H1 (cell line): ENCODE measurements at regions not wholly inside any gene's neighbourhood (a gene's known extent, or its start where the extent isn't known, plus 50 kb on each side); places are given as distances from the start of the nearest gene placed in this dataset.

Experiments used
- CTCF ChIA-PET: fragments of 300-600 bp; sonication (Branson Sonifier 250); formaldehyde crosslinking; loops from one replicate; lab custom pipeline; 2021; ENCODE audit not compliant: partially characterized antibody; lab: Charles Lee
- POLR2A ChIA-PET: fragments of 300-600 bp; sonication (Branson Sonifier 250); formaldehyde crosslinking; loops from one replicate; lab custom pipeline; 2021; ENCODE audit warnings: inconsistent platforms; ENCODE audit not compliant: partially characterized antibody; lab: Charles Lee
- DNase-seq, 2 experiments: peaks; one replicate each; pipeline versions ENCODE4 v3.0.0 to v3.0.0-alpha.2; 2010 to 2022; ENCODE audit warnings: low spot score in 2 of 2, low read depth in 1 of 2, mixed read lengths in 1 of 2
- FAIRE-seq: peaks from 2 replicates; lab custom pipeline; 2011; peaks lifted over from hg19 to GRCh38; lab: Jason Lieb, UNC
- H2AFZ ChIP-seq: 2 replicates; pipeline ENCODE4 v1.8.1; 2012; ENCODE audit warnings: low read length, inconsistent platforms
- H2AK5ac ChIP-seq: 2 replicates; pipeline ENCODE4 v1.6.1; 2013; ENCODE audit warnings: low read depth, low read length
- H2BK120ac ChIP-seq: replicated peaks from 2 replicates; pipeline ENCODE3; 2013; ENCODE audit warnings: low read depth, low read length, inconsistent platforms
- H2BK12ac ChIP-seq: 2 replicates; pipeline ENCODE4 v1.6.1; 2013; ENCODE audit warnings: low read depth, low read length
- H2BK15ac ChIP-seq: 2 replicates; pipeline ENCODE4 v1.6.1; 2013; ENCODE audit warnings: low read length
- H2BK20ac ChIP-seq: 2 replicates; pipeline ENCODE4 v1.6.1; 2013; ENCODE audit warnings: low read length
- H2BK5ac ChIP-seq: 2 replicates; pipeline ENCODE4 v1.6.1; 2013; ENCODE audit warnings: low read depth, low read length
- H3K14ac ChIP-seq: 2 replicates; pipeline ENCODE4 v1.6.1; 2013; ENCODE audit warnings: inconsistent platforms; ENCODE audit not compliant: insufficient read length
- H3K18ac ChIP-seq: 2 replicates; pipeline ENCODE4 v1.6.1; 2013; ENCODE audit warnings: low read length; ENCODE audit errors: extremely low read depth
- H3K23ac ChIP-seq: 2 replicates; pipeline ENCODE4 v1.6.1; 2013; ENCODE audit warnings: inconsistent platforms; ENCODE audit not compliant: insufficient read length
- H3K23me2 ChIP-seq: 2 replicates; pipeline ENCODE4 v1.6.1; 2013; ENCODE audit warnings: low read depth, low read length
- H3K27ac ChIP-seq: 2 replicates; pipeline ENCODE4 v1.6.1; 2011; ENCODE audit warnings: low read depth, low read length, inconsistent platforms
- H3K27me3 ChIP-seq, 4 experiments: replicated peaks in 1 of 4; 1 replicate in 1 of 4; 2 replicates in 3 of 4; pipeline versions ENCODE4 v1.6.1 to v1.8.1; 2011 to 2013; ENCODE audit warnings: low read length in 3 of 4, mild to moderate bottlenecking in 3 of 4, inconsistent platforms in 2 of 4, mixed read lengths in 2 of 4, moderate library complexity in 1 of 4; ENCODE audit not compliant: control insufficient read depth in 3 of 4, insufficient read depth in 3 of 4; ENCODE audit errors: extremely low read depth in 1 of 4
- H3K36me3 ChIP-seq, 4 experiments: 2 replicates each; pipeline versions ENCODE4 v1.6.1 to v1.8.1; 2011 to 2013; ENCODE audit warnings: mild to moderate bottlenecking in 4 of 4, low read length in 3 of 4, moderate library complexity in 2 of 4, control low read depth in 1 of 4, inconsistent platforms in 1 of 4; ENCODE audit not compliant: insufficient read depth in 4 of 4, control insufficient read depth in 2 of 4
- H3K4ac ChIP-seq: replicated peaks from 2 replicates; pipeline ENCODE3; 2013; ENCODE audit warnings: low read length, low read depth, mixed read lengths, inconsistent platforms; ENCODE audit not compliant: insufficient read length
- H3K4me1 ChIP-seq, 4 experiments: replicated peaks in 1 of 4; 1 replicate in 1 of 4; 2 replicates in 3 of 4; pipeline versions ENCODE4 v1.6.1 to v1.8.1; 2011 to 2013; ENCODE audit warnings: low read length in 3 of 4, inconsistent platforms in 2 of 4, mixed read lengths in 1 of 4; ENCODE audit not compliant: insufficient read depth in 4 of 4, control insufficient read depth in 3 of 4
- H3K4me2 ChIP-seq, 2 experiments: 2 replicates each; pipeline versions ENCODE4 v1.6.1 to v1.8.1; 2011 to 2013; ENCODE audit warnings: low read depth in 2 of 2, low read length in 2 of 2, control low read depth in 1 of 2, inconsistent platforms in 1 of 2, mild to moderate bottlenecking in 1 of 2; ENCODE audit not compliant: insufficient read depth in 1 of 2
- H3K4me3 ChIP-seq, 4 experiments: fragments of 200-600, 300-600 bp in 1 of 4; sonication (generic), shearing (Covaris generic), sonication (Bioruptor Twin) in 1 of 4; 2 replicates each; pipeline versions ENCODE4 v1.5.1 to v1.8.1; 2011 to 2016; ENCODE audit warnings: low read length in 4 of 4, low read depth in 3 of 4, control low read depth in 2 of 4, inconsistent platforms in 2 of 4, mild to moderate bottlenecking in 2 of 4, mixed read lengths in 1 of 4, moderate library complexity in 1 of 4; ENCODE audit not compliant: insufficient read depth in 2 of 4; ENCODE audit errors: extremely low read depth in 1 of 4
- H3K56ac ChIP-seq: replicated peaks from 2 replicates; pipeline ENCODE3; 2013; ENCODE audit warnings: low read depth, mild to moderate bottlenecking, mixed read lengths, low read length, inconsistent platforms; ENCODE audit not compliant: insufficient read length
- H3K79me1 ChIP-seq: 2 replicates; pipeline ENCODE4 v1.6.1; 2013; ENCODE audit warnings: low read depth, low read length, control low read depth
- H3K79me2 ChIP-seq, 2 experiments: 2 replicates each; pipeline versions ENCODE4 v1.6.1 to v1.8.1; 2012 to 2013; ENCODE audit warnings: low read length in 2 of 2, mild to moderate bottlenecking in 2 of 2, inconsistent platforms in 1 of 2; ENCODE audit not compliant: insufficient read depth in 2 of 2, control insufficient read depth in 1 of 2
- H3K9ac ChIP-seq, 4 experiments: replicated peaks in 1 of 4; 1 replicate in 1 of 4; 2 replicates in 3 of 4; pipeline versions ENCODE4 v1.6.1 to v1.8.1; 2011 to 2013; ENCODE audit warnings: low read depth in 3 of 4, low read length in 3 of 4, control low read depth in 2 of 4, mild to moderate bottlenecking in 2 of 4, moderate library complexity in 2 of 4, inconsistent platforms in 1 of 4; ENCODE audit errors: extremely low read depth in 1 of 4
- H3K9me3 ChIP-seq, 2 experiments: 2 replicates each; pipeline versions ENCODE4 v1.6.1 to v1.8.1; 2012 to 2013; ENCODE audit warnings: mild to moderate bottlenecking in 2 of 2, moderate library complexity in 2 of 2, control low read depth in 1 of 2, inconsistent platforms in 1 of 2, low read depth in 1 of 2, low read length in 1 of 2, mixed read lengths in 1 of 2; ENCODE audit not compliant: insufficient read depth in 2 of 2
- H4K20me1 ChIP-seq, 2 experiments: replicated peaks in 1 of 2; 2 replicates each; pipeline versions ENCODE3 to v1.8.1; 2011 to 2013; ENCODE audit warnings: inconsistent platforms in 2 of 2, low read length in 2 of 2, mild to moderate bottlenecking in 1 of 2; ENCODE audit not compliant: insufficient read depth in 2 of 2, control insufficient read depth in 1 of 2
- H4K5ac ChIP-seq: 2 replicates; pipeline ENCODE4 v1.6.1; 2013; ENCODE audit warnings: low read length, low read depth, mixed read lengths, inconsistent platforms; ENCODE audit not compliant: insufficient read length
- H4K8ac ChIP-seq: 2 replicates; pipeline ENCODE4 v1.8.0; 2013; ENCODE audit warnings: mild to moderate bottlenecking, moderate library complexity, low read length, inconsistent platforms; ENCODE audit not compliant: insufficient read depth; ENCODE audit errors: extremely low read depth
- H4K91ac ChIP-seq: replicated peaks from 2 replicates; pipeline ENCODE3; 2013; ENCODE audit warnings: low read length, mixed read lengths, inconsistent platforms; ENCODE audit not compliant: insufficient read length
- FOSL1 ChIP-seq: IDR thresholded peaks from 2 replicates; pipeline ENCODE4 v1.6.1; 2011; ENCODE audit warnings: mild to moderate bottlenecking, low read depth, low read length, moderate library complexity; ENCODE audit not compliant: insufficient read depth
- HDAC2 ChIP-seq, 2 experiments: fragments of 300-600 bp in 1 of 2; sonication (generic) in 1 of 2; IDR thresholded peaks; 2 replicates each; pipeline ENCODE4 v1.6.1; 2011 to 2012; ENCODE audit warnings: low read depth in 2 of 2, low read length in 2 of 2, mild to moderate bottlenecking in 2 of 2, moderate library complexity in 2 of 2, borderline replicate concordance in 1 of 2, inconsistent platforms in 1 of 2
- KDM1A ChIP-seq: fragments of 200-600, 300-600 bp; sonication (generic); IDR thresholded peaks from 2 replicates; pipeline ENCODE4 v1.7.1; 2016; ENCODE audit warnings: mild to moderate bottlenecking, low read length, borderline replicate concordance
- WGBS, 2 experiments: shearing (Covaris generic) in 1 of 2; methylation state at CpG; one replicate each; pipeline versions ENCODE4 v1.1.6 to v1.1.7; 2013 to 2015; ENCODE audit warnings: low lambda C conversion rate in 2 of 2, mixed read lengths in 2 of 2, inconsistent platforms in 1 of 2, low coverage in 1 of 2, missing lambda C conversion rate in 1 of 2; ENCODE audit not compliant: insufficient replicate concordance in 2 of 2, insufficient coverage in 1 of 2, insufficient read length in 1 of 2; ENCODE audit errors: extremely low coverage in 1 of 2, missing lambda C conversion rate in 1 of 2; 5-methylcytosine and 5-hydroxymethylcytosine counted together

- FAIRE-seq (no peak), DNase-seq (no peak)
- Histone ChIP-seq H4K5ac (no peak overlapping the region), H2BK15ac (no peak overlapping the region), H4K20me1 (no peaks in the 10 kb centered on the region), H2BK120ac (no peak overlapping the region), H2BK12ac (no peak overlapping the region), H3K27me3 (no peaks in the 10 kb centered on the region; a peak in 1 of 7 replicates), H4K91ac (no peak overlapping the region), H2BK5ac (no peak overlapping the region), H3K9me3 (no peaks in the 10 kb centered on the region), H2BK20ac (no peak overlapping the region), H3K4me3 (no peak overlapping the region), H3K23ac (no peak overlapping the region), H3K27ac (no peak overlapping the region), H3K56ac (no peak overlapping the region), H3K36me3 (no peaks in the 10 kb centered on the region), H2AFZ (peak overlapping the region; percentile 83; the same call in 1 of the 2 replicates), H4K8ac (no peak overlapping the region), H3K9ac (no peak overlapping the region), H2AK5ac (no peak overlapping the region), H3K4me1 (no peaks in the 10 kb centered on the region; a peak in 1 of 7 replicates), H3K4me2 (no peak overlapping the region), H3K4ac (no peak overlapping the region), H3K18ac (no peak overlapping the region), H3K14ac (no peak overlapping the region), H3K79me2 (no peaks in the 10 kb centered on the region), H3K23me2 (no peaks in the 10 kb centered on the region), H3K79me1 (no peaks in the 10 kb centered on the region)
- CTCF ChIA-PET = interaction anchor here (0.9 kb wide), 1 partner anchor 84 kb away, joined by 4 read pairs; no protein-coding TSS in a partner anchor
- POLR2A ChIA-PET = no interaction called here
- TF ChIP-seq FOSL1 = no peak
- no peak for TF ChIP-seq HDAC2 (IDR thresholded peaks at IDR 0.05; ENCODE audit: borderline replicate concordance in 1 of 2, low read depth in 2 of 2, low read length in 2 of 2)
- peak; percentile 60; the same call in 1 of the 2 replicates for TF ChIP-seq KDM1A
- WGBS, 2 experiments = 94% methylated on average over 2 of the region's 2 CpGs; no CpG with 5 or more reads in 1 of the 2 experiments
These were observed 119.5 kb downstream of the KDR start for GRCh38 chr4:55005910-55006309.
